Osteoblast (primary cell): ENCODE measurements at regions not wholly inside any gene's neighbourhood (a gene's known extent, or its start where the extent isn't known, plus 50 kb on each side); places are given as distances from the start of the nearest gene placed in this dataset.

Source experiments
- DNase-seq: peaks from one replicate; pipeline ENCODE4 v3.0.0; 2011; ENCODE audit warnings: low spot score, mixed read lengths; ENCODE audit not compliant: insufficient read length; ENCODE audit errors: missing footprints
- H2AFZ ChIP-seq: 2 replicates; pipeline ENCODE4 v1.6.0; 2011; ENCODE audit warnings: mild to moderate bottlenecking, low read length
- H3K27ac ChIP-seq: 2 replicates; pipeline ENCODE4 v1.5.1; 2011; ENCODE audit warnings: mild to moderate bottlenecking, low read depth, low read length, moderate library complexity
- H3K27me3 ChIP-seq: 2 replicates; pipeline ENCODE4 v1.6.0; 2012; ENCODE audit warnings: mild to moderate bottlenecking, control low read depth, inconsistent platforms, low read length, moderate library complexity; ENCODE audit not compliant: insufficient read depth
- H3K36me3 ChIP-seq: 2 replicates; pipeline ENCODE4 v1.5.1; 2011; ENCODE audit warnings: mild to moderate bottlenecking, low read length, control low read depth, moderate library complexity; ENCODE audit not compliant: insufficient read depth
- H3K4me1 ChIP-seq: 2 replicates; pipeline ENCODE4 v1.5.1; 2011; ENCODE audit warnings: mild to moderate bottlenecking, low read length, control low read depth, moderate library complexity; ENCODE audit not compliant: insufficient read depth
- H3K4me2 ChIP-seq: 2 replicates; pipeline ENCODE4 v1.6.0; 2011; ENCODE audit warnings: mild to moderate bottlenecking, low read length; ENCODE audit not compliant: insufficient read depth
- H3K4me3 ChIP-seq: fragments of 200-600 bp; sonication (generic); 3 replicates; pipeline ENCODE4 v1.5.1; 2012; ENCODE audit warnings: mild to moderate bottlenecking, low read length, inconsistent platforms; ENCODE audit not compliant: insufficient read depth
- H3K79me2 ChIP-seq: 2 replicates; pipeline ENCODE4 v1.6.0; 2012; ENCODE audit warnings: mild to moderate bottlenecking, low read length, control low read depth, inconsistent platforms; ENCODE audit not compliant: insufficient read depth
- H3K9me3 ChIP-seq: 2 replicates; pipeline ENCODE4 v1.5.1; 2011; ENCODE audit warnings: low read depth, low read length, control low read depth
- H4K20me1 ChIP-seq: 2 replicates; pipeline ENCODE4 v1.6.0; 2012; ENCODE audit warnings: mild to moderate bottlenecking, low read length, control low read depth; ENCODE audit not compliant: insufficient read depth
- CTCF ChIP-seq: IDR thresholded peaks from 2 replicates; pipeline ENCODE4 v1.5.1; 2011; ENCODE audit warnings: mild to moderate bottlenecking, low read depth, low read length, moderate library complexity; ENCODE audit errors: extremely low read depth

GRCh38 chr3:72483554-72484104, 364.6 kb downstream of the SHQ1 start:
- Histone ChIP-seq H4K20me1 (no peaks in the 10 kb centered on the region), H2AFZ (no peak overlapping the region), H3K4me1 (peaks cover 31% of the 10 kb centered on the region), H3K9me3 (no peaks in the 10 kb centered on the region), H3K79me2 (no peaks in the 10 kb centered on the region), H3K27ac (peak overlapping the region; percentile 64), H3K4me3 (no peak overlapping the region), H3K27me3 (no peaks in the 10 kb centered on the region), H3K4me2 (peak overlapping the region; percentile 84), H3K36me3 (no peaks in the 10 kb centered on the region)
- TF ChIP-seq CTCF, result no peak
- DNase-seq, result no peak

- H3K4me3 ChIP-seq, result peak overlapping the region; percentile 56
- H3K79me2 ChIP-seq, result no peaks in the 10 kb centered on the region
- H3K27me3 ChIP-seq, result no peaks in the 10 kb centered on the region
- H3K27ac ChIP-seq, result peak overlapping the region; percentile 64
- H2AFZ ChIP-seq, result no peak overlapping the region
- no peaks in the 10 kb centered on the region for H3K36me3 ChIP-seq
- peak overlapping the region; percentile 84 for H3K4me2 ChIP-seq
- no peak for TF ChIP-seq CTCF
- H4K20me1 ChIP-seq, result no peaks in the 10 kb centered on the region
- H3K9me3 ChIP-seq, result no peaks in the 10 kb centered on the region
- peaks cover 22% of the 10 kb centered on the region for H3K4me1 ChIP-seq
- peak; percentile 71 for DNase-seq
Measured at GRCh38 chr3:72482589-72483321, 365.5 kb downstream of the SHQ1 start.

GRCh38 chr3:72481542-72481941, 366.7 kb downstream of the SHQ1 start:
- H3K36me3 ChIP-seq, result no peaks in the 10 kb centered on the region
- H3K4me3 ChIP-seq, result no peak overlapping the region
- H3K4me1 ChIP-seq, result peaks cover 12% of the 10 kb centered on the region
- H3K27me3 ChIP-seq, result no peaks in the 10 kb centered on the region
- no peaks in the 10 kb centered on the region for H3K79me2 ChIP-seq
- no peak overlapping the region for H3K27ac ChIP-seq
- no peak overlapping the region for H3K4me2 ChIP-seq
- H2AFZ ChIP-seq, result no peak overlapping the region
- no peaks in the 10 kb centered on the region for H4K20me1 ChIP-seq
- H3K9me3 ChIP-seq, result no peaks in the 10 kb centered on the region
- TF ChIP-seq CTCF, result no peak
- DNase-seq, result no peak

DNA sequence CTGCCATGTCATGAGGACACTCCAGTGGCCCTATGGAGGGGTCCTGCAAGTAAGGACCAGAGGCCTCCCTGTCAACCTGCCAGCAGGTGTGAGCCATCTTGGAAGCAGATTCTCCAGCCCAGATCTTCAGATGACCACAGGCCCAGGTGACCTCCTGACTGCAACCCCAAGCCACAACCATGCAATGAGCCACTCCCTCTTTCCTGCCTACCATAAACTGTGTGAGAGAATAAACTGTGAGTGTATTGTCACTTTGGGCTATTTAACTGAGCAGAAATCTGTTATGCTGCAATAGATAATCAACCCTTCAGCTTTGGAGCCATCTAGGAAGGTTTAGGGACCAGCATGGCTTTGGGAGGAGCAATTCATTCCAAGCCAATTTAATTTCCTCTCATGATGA, 367.9 kb downstream of the SHQ1 start:
- Histone ChIP-seq H3K36me3 (no peaks in the 10 kb centered on the region), H3K9me3 (no peaks in the 10 kb centered on the region), H3K27ac (no peak overlapping the region), H4K20me1 (no peaks in the 10 kb centered on the region), H3K4me1 (peaks cover 12% of the 10 kb centered on the region), H3K4me2 (no peak overlapping the region), H3K79me2 (no peaks in the 10 kb centered on the region), H3K27me3 (no peaks in the 10 kb centered on the region), H2AFZ (no peak overlapping the region), H3K4me3 (no peak overlapping the region)
- DNase-seq, result no peak
- TF ChIP-seq CTCF, result no peak
